Fibroblast of lung (primary cell): ENCODE measurements at regions not wholly inside any gene's neighbourhood (a gene's known extent, or its start where the extent isn't known, plus 50 kb on each side); places are given as distances from the start of the nearest gene placed in this dataset.

Source experiments
- DNase-seq, 2 donors: peaks; one replicate each; pipeline versions ENCODE4 v3.0.0 to v3.0.0-alpha.2; 2010; ENCODE audit warnings: low read depth in 2 of 2
- H2AFZ ChIP-seq: 2 replicates; pipeline ENCODE4 v1.5.1; 2012; ENCODE audit warnings: low read length, control low read depth, inconsistent platforms
- H3K27ac ChIP-seq: 2 replicates; pipeline ENCODE4 v1.5.1; 2011; ENCODE audit warnings: low read length, control low read depth; ENCODE audit not compliant: insufficient read depth
- H3K27me3 ChIP-seq: 2 replicates; pipeline ENCODE4 v1.5.1; 2011; ENCODE audit warnings: mild to moderate bottlenecking, low read length; ENCODE audit not compliant: control insufficient read depth, insufficient read depth
- H3K36me3 ChIP-seq: 2 replicates; pipeline ENCODE4 v1.5.1; 2011; ENCODE audit warnings: low read length; ENCODE audit not compliant: control insufficient read depth, insufficient read depth
- H3K4me1 ChIP-seq: 2 replicates; pipeline ENCODE4 v1.5.1; 2011; ENCODE audit warnings: low read length; ENCODE audit not compliant: control insufficient read depth, insufficient read depth; ENCODE audit errors: extremely low read depth
- H3K4me2 ChIP-seq: 2 replicates; pipeline ENCODE4 v1.5.1; 2011; ENCODE audit warnings: low read length, control low read depth; ENCODE audit not compliant: insufficient read depth; ENCODE audit errors: extremely low read depth
- H3K4me3 ChIP-seq, 4 experiments: fragments of 200-600 bp in 1 of 4; sonication (generic) in 1 of 4; replicated peaks in 1 of 4; 2 replicates each; pipeline ENCODE4 v1.5.1; 2011 to 2016; ENCODE audit warnings: low read length in 4 of 4, low read depth in 3 of 4, mild to moderate bottlenecking in 3 of 4, control low read depth in 2 of 4, inconsistent platforms in 1 of 4, mixed read lengths in 1 of 4; ENCODE audit not compliant: insufficient read depth in 1 of 4; ENCODE audit errors: control extremely low read depth in 1 of 4
- H3K79me2 ChIP-seq: 2 replicates; pipeline ENCODE4 v1.5.1; 2012; ENCODE audit warnings: mild to moderate bottlenecking, low read length, inconsistent platforms; ENCODE audit not compliant: control insufficient read depth, insufficient read depth
- H3K9ac ChIP-seq: 2 replicates; pipeline ENCODE4 v1.5.1; 2011; ENCODE audit warnings: mild to moderate bottlenecking, low read length, control low read depth; ENCODE audit not compliant: insufficient read depth
- H3K9me3 ChIP-seq: 2 replicates; pipeline ENCODE4 v1.5.1; 2012; ENCODE audit warnings: low read depth, low read length; ENCODE audit not compliant: control insufficient read depth, insufficient read depth
- H4K20me1 ChIP-seq: 2 replicates; pipeline ENCODE4 v1.5.1; 2011; ENCODE audit warnings: low read length; ENCODE audit not compliant: control insufficient read depth, insufficient read depth; ENCODE audit errors: extremely low read depth
- CTCF ChIP-seq, 2 donors: IDR thresholded peaks in 1 of 2; conservative IDR thresholded peaks in 1 of 2; 1 replicate in 1 of 2; 2 replicates in 1 of 2; pipeline ENCODE4 v1.5.1; 2011 to 2012; ENCODE audit warnings: low read length in 2 of 2, control low read depth in 1 of 2, inconsistent platforms in 1 of 2, low read depth in 1 of 2, mild to moderate bottlenecking in 1 of 2
- EZH2 ChIP-seq: IDR thresholded peaks from 2 replicates; pipeline ENCODE4 v1.5.1; 2012; ENCODE audit warnings: low read length, control low read depth, mild to moderate bottlenecking; ENCODE audit errors: missing control alignments

- no peak overlapping the region for H2AFZ ChIP-seq
- no peaks in the 10 kb centered on the region for H3K4me1 ChIP-seq
- no peaks in the 10 kb centered on the region for H3K27me3 ChIP-seq
- TF ChIP-seq CTCF (conservative IDR thresholded peaks at IDR 0.05 in 1 of 2, IDR thresholded peaks at IDR 0.05 in 1 of 2; ENCODE audit: low read depth in 1 of 2, low read length in 2 of 2) (no peak), EZH2 (no peak)
- no peaks in the 10 kb centered on the region for H4K20me1 ChIP-seq
- H3K9ac ChIP-seq: no peak overlapping the region
- H3K4me2 ChIP-seq: no peak overlapping the region
- H3K9me3 ChIP-seq: no peaks in the 10 kb centered on the region
- H3K36me3 ChIP-seq: no peaks in the 10 kb centered on the region
- H3K4me3 ChIP-seq: no peak overlapping the region
- no peak overlapping the region for H3K27ac ChIP-seq
- H3K79me2 ChIP-seq: no peaks in the 10 kb centered on the region
- DNase-seq: no peak
Observed at GRCh38 chr4:164413743-164414142, 340.2 kb upstream of the SMIM31 start.

- H4K20me1 ChIP-seq: no peaks in the 10 kb centered on the region
- TF ChIP-seq CTCF (conservative IDR thresholded peaks at IDR 0.05 in 1 of 2, IDR thresholded peaks at IDR 0.05 in 1 of 2; ENCODE audit: low read depth in 1 of 2, low read length in 2 of 2) (no peak), EZH2 (no peak)
- no peak for DNase-seq
Observed at GRCh38 chr4:164423819-164424218, 330.1 kb upstream of the SMIM31 start.

GRCh38 chr4:164424846-164425245 is 329.1 kb upstream of the SMIM31 start:
- H2AFZ ChIP-seq: no peak overlapping the region
- no peaks in the 10 kb centered on the region for H3K9me3 ChIP-seq
- DNase-seq: no peak
- no peaks in the 10 kb centered on the region for H3K36me3 ChIP-seq
- H3K27me3 ChIP-seq: no peaks in the 10 kb centered on the region
- H3K4me2 ChIP-seq: no peak overlapping the region
- TF ChIP-seq EZH2: no peak
- TF ChIP-seq CTCF (conservative IDR thresholded peaks at IDR 0.05 in 1 of 2, IDR thresholded peaks at IDR 0.05 in 1 of 2; ENCODE audit: low read depth in 1 of 2, low read length in 2 of 2): no peak
- no peaks in the 10 kb centered on the region for H4K20me1 ChIP-seq
- H3K27ac ChIP-seq: no peak overlapping the region
- H3K9ac ChIP-seq: no peak overlapping the region
- no peaks in the 10 kb centered on the region for H3K79me2 ChIP-seq
- no peaks in the 10 kb centered on the region for H3K4me1 ChIP-seq
- no peak overlapping the region for H3K4me3 ChIP-seq

More at GRCh38 chr4:164423819-164424218, 330.1 kb upstream of the SMIM31 start:
- Histone ChIP-seq H3K79me2 (no peaks in the 10 kb centered on the region), H3K27ac (no peak overlapping the region), H3K36me3 (no peaks in the 10 kb centered on the region), H3K27me3 (no peaks in the 10 kb centered on the region), H3K9ac (no peak overlapping the region), H3K4me3 (no peak overlapping the region), H3K9me3 (no peaks in the 10 kb centered on the region), H3K4me1 (no peaks in the 10 kb centered on the region), H3K4me2 (no peak overlapping the region), H2AFZ (no peak overlapping the region)
